HG03520 (cell line): ENCODE measurements at regions not wholly inside any gene's neighbourhood (a gene's known extent, or its start where the extent isn't known, plus 50 kb on each side); places are given as distances from the start of the nearest gene placed in this dataset.
"Not testable (repeated sequence)": the region's sequence is repeated elsewhere in the genome, so short reads cannot be mapped to it uniquely, and the experiment has no call there.

Experiments
- ATAC-seq: cut with Tn5 transposase; IDR thresholded peaks from one replicate; pipeline ENCODE4 v1.9.1; 2021; ENCODE audit warnings: mild to moderate bottlenecking, moderate library complexity; ENCODE audit not compliant: unreplicated experiment

DNA sequence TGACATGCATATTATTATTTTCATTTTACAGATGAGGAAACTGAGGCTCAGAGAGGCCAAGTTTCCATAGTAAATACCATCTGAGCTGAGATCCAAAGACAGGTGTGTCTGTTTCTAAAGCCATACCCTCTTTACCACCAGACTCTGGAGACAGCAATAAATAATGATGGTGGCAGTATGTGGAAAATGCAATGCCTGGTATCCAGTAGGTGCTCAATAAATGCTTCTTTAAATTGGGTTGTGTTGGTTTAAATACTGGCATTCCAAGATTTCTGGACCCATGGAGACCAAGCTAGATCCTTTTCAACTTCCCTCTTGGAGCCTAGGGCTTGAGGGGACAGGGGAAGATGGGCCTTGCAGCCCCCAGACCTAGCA lies 221.3 kb upstream of the MSX2 start:
- no peak for ATAC-seq

DNA sequence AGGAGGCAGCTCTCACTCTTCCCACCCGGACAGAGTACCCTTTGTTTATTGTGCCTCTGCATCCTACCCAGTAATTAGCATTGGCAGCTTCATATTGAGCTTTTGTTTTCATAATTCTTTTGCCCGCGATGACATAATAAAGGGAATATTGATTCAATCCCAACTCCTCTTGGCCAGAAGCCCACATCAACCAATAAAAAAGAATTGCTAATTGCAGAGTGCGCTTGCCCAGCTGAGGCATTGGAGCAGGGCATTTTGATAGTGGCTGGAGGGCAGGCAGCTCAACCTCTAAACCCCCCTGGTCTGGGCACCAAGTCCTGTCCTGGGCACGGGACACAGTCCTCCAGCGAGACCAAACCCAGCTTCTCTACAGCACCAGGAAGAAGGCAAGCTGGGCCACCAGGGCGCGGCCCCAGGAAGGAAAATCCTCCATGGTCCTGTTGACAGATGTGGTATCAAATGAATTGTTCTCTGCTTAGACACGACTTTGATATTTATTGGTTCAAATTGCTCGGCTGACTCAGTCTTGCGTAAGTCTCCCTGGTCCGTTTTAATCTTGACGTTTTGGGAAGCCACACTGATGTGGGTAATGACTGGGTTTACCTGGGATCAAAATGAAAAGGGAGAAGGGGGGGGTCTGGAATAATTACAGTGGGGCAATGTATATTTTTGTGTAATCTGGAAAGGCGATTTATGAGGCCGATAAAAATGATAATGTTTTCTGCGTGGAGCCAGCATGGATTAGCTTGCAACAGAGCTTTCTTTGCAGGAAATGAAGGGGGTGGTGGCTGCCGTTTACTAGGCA lies 220.7 kb upstream of the MSX2 start:
- no peak for ATAC-seq

GRCh38 chr5:174504266-174504726 lies 220.1 kb upstream of the MSX2 start:
- no peak for ATAC-seq

DNA sequence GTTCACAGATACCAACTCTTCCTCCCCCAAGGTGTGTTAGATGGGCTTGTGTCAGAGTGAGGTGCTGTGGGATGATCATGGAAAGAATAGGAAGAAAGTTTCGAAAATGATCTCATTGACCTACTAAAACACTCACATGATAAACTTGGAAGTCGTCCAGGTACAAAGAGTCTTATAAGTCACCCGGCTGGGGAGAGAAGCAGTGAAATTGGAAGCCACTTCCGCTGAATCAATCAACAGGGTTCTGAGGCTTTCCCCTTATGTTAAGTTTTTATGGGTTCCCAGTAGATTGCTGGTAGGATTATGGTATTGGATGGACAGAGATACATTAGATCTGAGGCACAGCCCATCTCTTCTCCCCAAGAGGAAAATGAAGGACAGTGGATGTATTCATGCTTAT lies 218.8 kb upstream of the MSX2 start:
- no peak for ATAC-seq

- not testable (repeated sequence) for ATAC-seq
Observed at GRCh38 chr5:174510782-174511453, 213.5 kb upstream of the MSX2 start.

GRCh38 chr5:174511714-174512253 lies 212.6 kb upstream of the MSX2 start:
- no peak for ATAC-seq

DNA sequence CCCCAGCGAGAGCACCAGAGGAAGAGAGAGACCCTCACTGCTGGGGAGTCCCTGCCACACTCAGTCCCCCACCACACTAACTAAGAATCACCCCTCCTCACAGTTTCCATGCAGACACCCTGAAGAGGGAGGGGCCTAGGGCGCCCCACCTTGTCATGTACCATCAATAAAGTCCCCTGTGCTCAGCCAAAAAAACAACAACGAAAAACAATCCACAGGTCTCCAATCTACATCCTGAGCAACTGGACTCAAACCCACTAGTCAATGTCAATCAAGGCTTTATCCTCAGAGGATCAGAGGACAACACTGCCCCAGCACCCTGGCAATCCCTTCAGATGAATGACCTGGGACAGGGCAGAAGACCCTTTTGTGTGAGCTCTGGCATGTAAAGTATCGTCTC lies 210.1 kb upstream of the MSX2 start:
- no peak for ATAC-seq

GRCh38 chr5:174514983-174515394 lies 209.4 kb upstream of the MSX2 start:
- no peak for ATAC-seq

GRCh38 chr5:174516741-174517140 lies 207.6 kb upstream of the MSX2 start:
- no peak for ATAC-seq

GRCh38 chr5:174518512-174518911 lies 205.9 kb upstream of the MSX2 start:
- ATAC-seq: no peak

DNA sequence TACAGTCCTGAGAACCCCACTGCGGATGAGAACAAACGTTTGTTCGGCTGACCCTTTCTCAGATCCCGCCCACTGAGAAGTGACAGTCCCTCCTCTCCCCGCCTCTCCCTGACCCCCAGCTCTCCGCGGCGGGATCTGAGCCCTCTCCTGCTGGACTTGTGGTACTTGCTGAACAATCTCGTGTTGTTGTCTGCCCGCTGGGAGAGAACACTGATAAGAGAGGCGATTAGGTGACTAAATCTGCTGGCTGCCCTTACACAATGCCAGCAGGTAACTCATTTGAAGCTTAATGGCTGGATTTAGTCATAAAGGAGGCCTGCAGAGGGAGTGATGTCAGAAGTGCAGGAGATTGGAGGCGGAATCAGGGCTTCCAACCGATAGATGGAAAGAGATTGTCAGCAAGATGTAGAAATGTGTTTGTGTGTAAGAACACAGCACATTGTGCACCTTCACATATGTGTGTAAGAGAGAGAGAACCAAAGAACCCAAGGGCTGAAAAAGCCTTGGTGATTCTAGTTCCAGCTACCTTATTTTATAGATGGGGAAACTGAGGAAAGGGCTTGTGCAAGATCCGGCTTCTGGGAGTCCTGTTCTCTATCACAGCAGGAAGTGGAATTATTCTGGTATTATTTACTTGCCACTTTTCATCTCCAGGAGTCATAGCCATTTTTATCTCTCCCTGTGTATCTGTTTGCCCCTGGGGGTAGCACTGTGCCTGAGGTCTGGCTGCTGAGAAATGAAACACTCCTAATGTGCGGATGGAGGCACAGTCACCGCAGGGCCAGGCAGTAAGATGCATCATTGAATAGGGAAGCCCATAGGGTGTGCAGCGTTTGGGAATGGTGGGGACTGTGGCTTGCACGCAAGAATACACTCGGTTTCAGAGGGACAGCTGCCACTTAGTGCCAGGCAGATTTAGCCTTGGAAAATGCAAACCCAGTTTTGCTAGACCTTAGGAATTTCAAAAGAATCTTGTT lies 203.7 kb upstream of the MSX2 start:
- ATAC-seq: no peak

DNA sequence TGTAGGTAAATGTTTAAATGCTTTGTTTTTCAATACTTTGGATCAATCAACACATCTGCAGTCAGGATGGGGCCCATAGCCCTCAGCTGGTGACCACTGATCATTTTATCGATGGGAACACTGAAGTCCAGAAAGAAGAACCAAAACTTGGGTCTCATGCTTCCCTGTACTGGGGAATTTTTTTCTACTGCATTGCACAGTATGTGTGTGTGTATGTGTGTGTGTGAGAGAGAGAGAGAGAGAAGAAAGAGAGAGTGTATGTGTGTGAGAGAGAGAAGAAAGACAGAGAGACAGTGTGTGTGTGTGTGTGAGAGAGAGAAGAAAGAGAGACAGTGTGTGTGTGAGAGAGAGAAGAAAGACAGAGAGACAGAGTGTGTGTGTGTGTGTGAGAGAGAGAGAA lies 202.9 kb upstream of the MSX2 start:
- ATAC-seq: no peak

DNA sequence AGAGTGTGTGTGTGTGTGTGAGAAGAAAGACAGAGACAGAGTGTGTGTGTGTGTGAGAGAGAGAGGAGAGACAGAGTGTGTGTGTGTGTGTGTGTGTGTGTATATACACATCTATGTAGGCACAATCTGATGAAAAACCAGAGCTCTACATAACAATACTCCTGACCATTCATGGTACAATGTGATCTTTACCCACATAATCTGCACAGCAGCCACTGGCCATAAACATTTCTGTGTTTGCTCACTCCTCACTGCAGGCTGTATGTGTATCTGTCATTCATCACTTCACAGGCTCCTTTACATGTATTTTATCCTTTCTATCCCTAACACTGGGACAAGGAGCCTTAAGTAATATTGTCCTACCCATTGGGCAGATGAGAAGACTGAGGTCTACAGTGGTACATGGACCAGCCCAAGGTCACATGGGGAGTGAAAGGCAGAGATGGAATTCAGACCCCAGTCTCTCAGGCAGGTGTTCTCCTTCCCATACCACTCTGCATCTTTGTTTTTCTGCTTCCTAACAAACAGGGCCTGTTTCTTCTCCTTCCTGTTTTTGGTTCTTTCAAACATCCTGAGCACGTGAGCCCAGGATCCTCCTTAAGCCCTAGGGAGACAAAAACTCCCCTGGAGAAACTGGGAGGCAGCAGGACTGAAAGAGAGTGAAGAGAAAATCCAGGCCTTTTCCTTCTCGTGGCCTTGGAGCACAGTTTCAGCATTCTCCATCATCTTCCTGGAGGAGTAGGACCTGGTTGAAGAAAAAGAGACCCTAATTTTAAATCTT lies 201.7 kb upstream of the MSX2 start:
- ATAC-seq: no peak

GRCh38 chr5:174523311-174524071 lies 200.9 kb upstream of the MSX2 start:
- no peak for ATAC-seq

DNA sequence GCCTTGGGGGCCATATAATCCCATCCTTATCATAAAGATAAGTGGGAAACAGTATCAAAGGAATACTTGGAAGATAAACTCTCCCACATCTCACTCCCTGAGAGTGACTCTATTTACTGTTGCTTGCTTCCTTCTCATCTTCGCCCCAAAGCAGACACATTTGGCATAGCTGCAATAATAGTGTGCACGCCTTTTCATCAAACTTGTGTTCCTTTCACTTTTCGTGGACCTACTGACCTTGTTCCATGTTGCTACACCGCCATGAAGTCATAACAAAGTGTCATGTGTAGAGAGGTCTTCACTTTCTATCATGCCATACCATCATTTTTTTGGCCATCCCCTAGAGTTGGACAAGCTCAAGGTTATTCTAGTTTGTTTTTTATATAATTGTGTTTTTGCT lies 200.0 kb upstream of the MSX2 start:
- no peak for ATAC-seq

GRCh38 chr5:174526177-174526576 lies 198.2 kb upstream of the MSX2 start:
- no peak for ATAC-seq

GRCh38 chr5:174527916-174528540 lies 196.4 kb upstream of the MSX2 start:
- ATAC-seq: no peak

DNA sequence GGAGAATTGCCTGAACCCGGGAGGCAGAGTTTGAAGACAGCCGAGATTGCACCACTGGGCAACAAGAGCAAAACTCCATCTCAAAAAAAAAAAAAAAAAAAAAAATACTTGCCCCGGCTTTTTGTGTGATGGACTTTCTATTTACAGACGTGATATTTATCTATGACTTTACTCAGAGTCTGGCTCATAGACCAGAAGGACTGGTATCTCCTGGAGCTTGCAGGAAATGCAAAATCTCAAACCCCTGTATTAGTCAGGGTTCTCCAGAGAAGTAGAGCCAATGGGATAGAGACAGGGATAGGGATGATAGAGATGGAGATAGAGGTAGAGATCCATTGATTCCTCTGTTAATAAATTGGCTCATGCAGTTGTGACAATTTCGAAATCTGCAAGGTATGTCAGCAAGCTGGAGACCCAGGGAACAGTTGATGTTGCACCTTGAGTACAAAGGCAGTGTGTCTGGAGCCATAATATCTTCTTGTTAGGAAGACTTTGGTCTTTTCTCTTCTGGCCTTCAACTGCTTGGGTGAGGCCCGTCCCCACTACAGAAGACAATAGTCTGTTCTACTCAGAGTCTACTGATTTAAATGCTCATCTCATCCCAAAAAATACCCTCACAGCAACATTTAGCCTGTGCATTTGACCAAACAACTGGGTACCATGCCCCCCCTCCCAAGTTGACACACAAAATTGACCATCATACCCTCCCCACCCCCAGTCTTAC lies 195.4 kb upstream of the MSX2 start:
- no peak for ATAC-seq
